Stomach (tissue), 4 donors: ENCODE measurements at regions not wholly inside any gene's neighbourhood (a gene's known extent, or its start where the extent isn't known, plus 50 kb on each side); places are given as distances from the start of the nearest gene placed in this dataset.

Experiments
- EP300 ChIP-seq: sonication (generic); formaldehyde crosslinking; IDR thresholded peaks from one replicate; pipeline ENCODE4 v1.6.1; 2017; ENCODE audit warnings: antibody characterized with exemption
- POLR2A ChIP-seq, 4 donors: fragments of 450-650 bp; IDR thresholded peaks; one replicate each; pipeline ENCODE4 v1.6.1; 2016; ENCODE audit warnings: antibody characterized with exemption in 4 of 4, control low read depth in 2 of 4, mild to moderate bottlenecking in 1 of 4, moderate library complexity in 1 of 4
- TF ChIP-seq, protein P1 (sequence below), 7 experiments: fragments of 450-650 bp in 4 of 7; fragments of 200-600 bp in 3 of 7; sonication (generic) in 3 of 7; IDR thresholded peaks; one replicate each; pipeline ENCODE4 v1.5.1; 2016 to 2019; ENCODE audit warnings: antibody characterized with exemption in 7 of 7, control low read depth in 2 of 7, mild to moderate bottlenecking in 1 of 7

DNA sequence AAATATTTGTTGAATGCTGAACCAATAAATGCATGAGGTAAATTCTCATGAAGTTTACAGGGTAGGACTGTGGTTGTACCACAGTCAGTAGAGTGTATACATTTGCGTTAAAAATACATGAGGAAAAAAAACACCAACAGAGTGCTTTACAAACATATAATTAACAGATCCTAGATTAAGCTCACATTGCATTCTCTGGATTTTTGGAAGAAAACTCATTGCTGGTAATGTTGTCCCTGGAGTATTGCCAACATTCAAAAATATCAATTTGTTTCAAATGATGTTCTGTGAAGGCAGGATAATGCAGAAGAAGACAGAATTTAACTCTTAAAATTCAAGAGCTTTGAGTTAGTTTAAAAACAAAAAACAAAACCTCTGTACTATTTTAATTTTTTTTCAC is 95.5 kb downstream of the MBL2 start:
- TF ChIP-seq, protein P1, sequence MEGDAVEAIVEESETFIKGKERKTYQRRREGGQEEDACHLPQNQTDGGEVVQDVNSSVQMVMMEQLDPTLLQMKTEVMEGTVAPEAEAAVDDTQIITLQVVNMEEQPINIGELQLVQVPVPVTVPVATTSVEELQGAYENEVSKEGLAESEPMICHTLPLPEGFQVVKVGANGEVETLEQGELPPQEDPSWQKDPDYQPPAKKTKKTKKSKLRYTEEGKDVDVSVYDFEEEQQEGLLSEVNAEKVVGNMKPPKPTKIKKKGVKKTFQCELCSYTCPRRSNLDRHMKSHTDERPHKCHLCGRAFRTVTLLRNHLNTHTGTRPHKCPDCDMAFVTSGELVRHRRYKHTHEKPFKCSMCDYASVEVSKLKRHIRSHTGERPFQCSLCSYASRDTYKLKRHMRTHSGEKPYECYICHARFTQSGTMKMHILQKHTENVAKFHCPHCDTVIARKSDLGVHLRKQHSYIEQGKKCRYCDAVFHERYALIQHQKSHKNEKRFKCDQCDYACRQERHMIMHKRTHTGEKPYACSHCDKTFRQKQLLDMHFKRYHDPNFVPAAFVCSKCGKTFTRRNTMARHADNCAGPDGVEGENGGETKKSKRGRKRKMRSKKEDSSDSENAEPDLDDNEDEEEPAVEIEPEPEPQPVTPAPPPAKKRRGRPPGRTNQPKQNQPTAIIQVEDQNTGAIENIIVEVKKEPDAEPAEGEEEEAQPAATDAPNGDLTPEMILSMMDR (IDR thresholded peaks at IDR 0.05), result no peak
- TF ChIP-seq EP300 (no peak), POLR2A (IDR thresholded peaks at IDR 0.05) (no peak)
